Amniotic epithelial cell (primary cell): ENCODE measurements at regions not wholly inside any gene's neighbourhood (a gene's known extent, or its start where the extent isn't known, plus 50 kb on each side); places are given as distances from the start of the nearest gene placed in this dataset.

ENCODE experiments used
- DNase-seq: peaks from one replicate; pipeline ENCODE4 v3.0.0-alpha.2; 2010; ENCODE audit warnings: low read depth

DNA sequence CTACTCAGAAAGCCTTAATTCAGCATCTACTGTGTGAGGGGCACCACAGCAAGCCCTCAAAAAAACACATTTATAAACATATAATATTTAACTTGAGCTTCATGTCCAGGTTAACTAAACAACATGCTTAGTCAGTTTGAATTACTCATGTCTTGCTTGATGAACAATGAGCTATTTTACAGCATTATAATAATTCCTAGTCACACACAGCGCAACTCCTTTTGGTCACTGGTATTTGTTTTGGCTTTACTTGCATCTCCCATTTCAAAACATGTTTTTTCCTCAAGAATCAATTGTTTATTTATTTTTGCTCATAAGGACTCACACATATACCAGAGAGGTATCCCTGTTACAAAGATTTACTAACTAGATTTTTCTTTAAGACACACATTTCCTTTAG lies 616.7 kb upstream of the DAB2 start:
- no peak for DNase-seq

DNA sequence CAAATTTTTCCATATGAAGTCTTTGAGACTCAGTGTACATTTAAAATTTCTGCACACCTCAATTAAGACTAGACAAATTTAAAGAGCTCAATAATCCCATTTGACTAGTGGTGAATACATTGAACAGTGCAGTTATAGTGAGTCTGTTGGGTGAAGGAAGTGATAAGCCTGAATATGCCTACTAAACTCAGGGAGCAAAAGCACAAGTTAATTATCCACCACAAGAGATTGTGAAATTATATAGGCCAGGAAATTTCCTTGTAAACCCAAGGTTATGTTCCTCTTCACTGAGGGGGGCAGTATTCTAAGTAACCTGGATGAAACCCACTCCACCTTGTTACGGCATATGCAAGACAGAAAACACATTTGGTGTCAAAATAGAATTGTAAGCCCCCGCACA lies 612.9 kb upstream of the DAB2 start:
- no peak for DNase-seq

DNA sequence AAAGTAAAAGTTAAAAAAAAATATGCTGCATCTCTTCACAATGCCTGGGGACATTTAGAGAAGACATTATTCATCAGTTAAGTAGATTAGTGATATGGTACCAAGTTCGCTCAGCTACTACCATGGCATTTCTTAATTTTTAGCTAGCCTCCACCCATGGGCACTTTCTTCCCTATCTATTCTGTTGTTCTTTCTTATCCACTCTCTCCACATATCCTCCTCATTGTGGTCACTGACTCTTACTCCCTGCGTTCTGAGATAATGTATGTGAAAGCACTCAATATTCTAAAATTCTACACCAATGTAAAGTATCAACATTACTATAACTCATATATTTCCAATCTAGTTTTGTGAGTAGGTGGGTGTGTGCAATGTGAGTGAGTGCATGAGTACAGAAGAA lies 609.7 kb upstream of the DAB2 start:
- no peak for DNase-seq

DNA sequence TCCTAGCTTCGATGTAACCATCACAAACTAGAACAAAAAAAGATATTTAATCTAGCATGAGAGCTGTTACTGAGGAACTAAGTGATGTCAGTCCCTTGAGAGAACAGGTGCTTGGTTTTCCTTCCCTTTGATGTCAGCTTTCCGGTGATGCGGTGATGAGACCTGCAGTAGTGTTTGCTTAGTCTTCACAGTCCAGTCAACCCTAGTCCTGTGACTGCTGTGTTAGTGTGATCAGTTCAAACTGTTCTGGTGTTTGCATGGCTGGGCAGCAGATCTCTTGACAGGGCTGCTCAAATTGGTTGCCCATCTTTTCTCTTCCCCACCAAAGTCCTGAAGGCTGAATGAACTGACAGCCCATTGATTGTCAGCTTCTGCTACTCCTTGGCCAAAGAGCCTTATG lies 608.6 kb upstream of the DAB2 start:
- DNase-seq, result no peak

DNA sequence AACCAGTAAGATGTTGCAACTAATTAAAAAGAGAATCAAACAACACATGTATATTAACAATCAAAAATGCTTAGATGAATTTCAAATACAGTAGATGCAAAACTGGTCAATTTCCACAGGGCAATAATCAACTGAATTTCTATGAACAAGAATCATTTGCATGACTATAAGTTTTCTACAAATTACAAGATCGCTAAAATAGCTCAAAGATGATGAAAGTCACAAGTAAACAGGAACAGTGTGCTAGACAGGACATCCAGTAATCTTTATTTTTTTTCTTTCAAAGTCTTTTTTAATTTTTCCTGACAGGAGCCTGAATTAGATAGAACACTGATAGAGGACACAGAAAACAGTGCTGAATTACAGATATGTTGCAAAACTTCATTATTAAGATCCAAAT lies 608.2 kb upstream of the DAB2 start:
- no peak for DNase-seq

DNA sequence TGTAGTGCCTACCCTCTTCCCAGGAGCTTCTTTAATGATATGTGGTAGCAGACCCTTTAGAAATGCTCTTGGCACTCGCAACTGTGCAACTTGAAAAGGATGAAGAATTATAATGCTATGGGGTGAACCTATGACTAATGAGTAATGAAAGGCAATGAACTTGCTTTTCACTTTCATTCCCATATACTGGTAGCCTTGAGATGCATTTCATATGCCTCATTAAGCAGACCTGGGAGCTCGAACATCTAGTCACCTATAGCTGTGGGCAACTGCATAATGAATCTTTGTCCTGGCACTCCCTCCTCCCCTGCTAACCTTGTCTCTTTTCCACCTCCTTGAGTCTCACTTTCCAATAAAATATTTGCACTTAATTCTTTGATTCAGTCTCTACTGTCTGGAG lies 605.9 kb upstream of the DAB2 start:
- DNase-seq, result peak; percentile 12

DNA sequence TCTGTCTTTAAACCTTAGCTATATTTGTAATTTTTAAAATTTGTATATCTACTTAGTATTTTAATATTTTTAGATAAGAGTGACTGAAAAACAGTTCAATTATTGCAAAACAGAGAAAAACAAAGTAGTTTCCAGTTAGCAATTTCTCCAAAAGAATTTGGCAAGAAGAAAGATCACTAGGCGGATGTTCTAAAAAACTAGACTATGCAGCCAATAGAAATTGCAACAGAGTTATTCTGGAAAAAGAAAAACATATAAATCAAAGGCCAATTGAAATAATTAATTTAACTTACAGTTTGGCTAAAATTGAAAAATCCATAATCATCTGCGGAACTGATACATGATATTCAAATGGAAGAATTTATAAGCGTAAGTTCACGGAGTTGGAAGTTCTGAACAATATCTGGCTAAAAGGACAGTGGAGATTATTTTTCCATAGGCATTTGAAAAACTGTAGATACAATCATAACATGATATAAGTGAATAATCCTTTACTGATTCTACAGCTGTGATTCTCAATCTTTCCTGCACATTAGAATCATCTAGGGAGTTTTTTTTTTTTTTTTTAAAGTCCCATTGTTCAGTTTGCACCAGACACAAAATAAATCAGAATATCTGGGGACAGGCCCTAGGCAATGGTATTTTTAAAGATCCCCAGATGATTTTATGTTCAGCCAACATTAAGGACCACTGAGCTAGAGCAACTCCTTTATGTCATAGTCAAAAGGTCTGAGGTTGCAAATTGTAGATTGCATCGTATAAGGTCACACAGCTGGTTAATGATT lies 605.1 kb upstream of the DAB2 start:
- no peak for DNase-seq

DNA sequence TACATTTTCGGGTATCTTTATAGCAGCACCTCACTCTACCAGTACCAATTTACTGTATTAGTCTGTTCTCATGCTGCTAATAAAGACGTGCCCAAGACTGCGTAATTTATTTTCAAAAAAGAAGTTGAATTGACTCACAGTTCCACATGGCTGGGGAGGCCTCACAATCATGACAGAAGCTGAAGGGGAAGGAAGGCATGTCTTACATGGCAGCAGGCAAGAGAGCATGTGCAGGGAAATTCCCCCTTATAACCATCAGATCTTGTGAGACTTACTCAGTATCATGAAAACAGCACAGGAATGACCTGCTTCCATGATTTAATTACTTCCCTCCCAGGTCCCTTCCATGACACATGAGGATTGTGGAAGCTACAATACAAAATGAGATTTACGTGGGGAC lies 602.6 kb upstream of the DAB2 start:
- no peak for DNase-seq

DNA sequence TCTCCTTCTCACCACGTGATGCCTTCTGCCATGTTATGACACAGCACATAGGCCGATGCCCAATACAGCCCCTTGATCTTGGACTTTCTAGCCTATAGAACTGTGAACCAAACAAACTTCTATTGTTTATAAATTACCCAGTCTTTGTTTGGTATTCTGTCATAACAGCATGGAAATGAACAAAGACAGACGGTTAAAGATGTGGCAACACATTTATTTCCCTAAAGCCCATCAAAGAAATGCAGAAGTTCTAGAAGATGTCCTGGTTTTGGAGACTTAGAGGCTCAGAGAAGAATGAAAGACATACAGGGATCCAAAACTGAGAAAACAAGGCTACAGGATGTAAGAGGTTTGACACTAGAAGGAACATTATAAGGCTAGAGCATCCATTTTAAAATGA lies 600.8 kb upstream of the DAB2 start:
- no peak for DNase-seq

DNA sequence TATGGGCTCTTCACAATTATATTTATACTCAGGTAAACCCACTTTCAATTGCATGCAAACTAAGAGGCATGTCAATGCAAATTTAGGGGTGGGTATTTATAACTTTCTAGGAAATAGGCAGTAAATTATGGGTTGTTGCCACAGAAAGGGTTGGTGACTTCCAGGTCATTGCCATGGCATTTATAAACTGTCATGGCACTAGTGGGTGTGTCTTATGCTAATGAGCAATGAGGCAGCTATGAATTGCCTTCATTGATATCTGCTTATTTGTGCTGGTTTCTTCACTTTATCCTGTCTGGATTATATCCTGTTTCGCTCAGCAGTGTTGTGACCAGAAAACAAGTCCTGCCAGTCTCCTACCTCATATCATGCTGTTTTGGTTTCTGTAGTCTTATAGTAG lies 597.3 kb upstream of the DAB2 start:
- DNase-seq, result no peak

DNA sequence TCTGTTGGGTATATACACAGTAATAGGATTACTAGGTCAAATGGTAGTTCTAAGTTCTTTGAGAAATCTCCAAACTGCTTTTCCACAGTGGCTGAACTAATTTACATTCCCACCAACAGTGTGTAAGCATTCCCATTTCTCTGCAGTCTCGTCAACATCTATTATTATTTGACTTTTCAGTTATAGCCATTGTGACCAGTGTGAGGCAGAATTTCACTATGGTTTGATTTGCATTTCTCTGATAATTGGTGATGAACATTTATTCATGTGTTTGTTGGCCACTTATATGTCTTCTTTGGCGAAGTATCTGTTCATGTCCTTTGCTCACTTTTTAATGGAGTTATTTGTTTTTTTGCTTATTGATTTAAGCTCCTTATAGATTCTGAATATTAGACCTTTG lies 596.2 kb upstream of the DAB2 start:
- no peak for DNase-seq

DNA sequence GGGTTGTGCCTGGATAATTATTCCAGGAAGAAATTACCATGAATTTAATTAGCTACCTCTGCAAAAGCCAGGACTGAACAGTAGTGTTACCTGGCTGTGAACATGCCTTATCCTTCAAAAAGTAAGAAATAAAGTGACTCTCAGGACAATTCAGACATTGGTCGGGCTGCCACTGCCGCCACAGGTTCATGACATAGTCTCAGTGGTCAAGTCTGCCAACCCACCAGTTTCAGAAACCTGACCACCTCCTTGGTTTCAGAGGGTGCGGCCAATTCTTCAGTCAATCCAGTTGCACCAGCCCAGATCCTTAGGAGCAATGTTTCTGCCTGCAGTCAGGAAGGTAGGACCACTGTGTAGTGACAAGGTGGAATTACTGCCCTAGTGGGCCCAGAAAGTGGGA lies 593.1 kb upstream of the DAB2 start:
- no peak for DNase-seq

DNA sequence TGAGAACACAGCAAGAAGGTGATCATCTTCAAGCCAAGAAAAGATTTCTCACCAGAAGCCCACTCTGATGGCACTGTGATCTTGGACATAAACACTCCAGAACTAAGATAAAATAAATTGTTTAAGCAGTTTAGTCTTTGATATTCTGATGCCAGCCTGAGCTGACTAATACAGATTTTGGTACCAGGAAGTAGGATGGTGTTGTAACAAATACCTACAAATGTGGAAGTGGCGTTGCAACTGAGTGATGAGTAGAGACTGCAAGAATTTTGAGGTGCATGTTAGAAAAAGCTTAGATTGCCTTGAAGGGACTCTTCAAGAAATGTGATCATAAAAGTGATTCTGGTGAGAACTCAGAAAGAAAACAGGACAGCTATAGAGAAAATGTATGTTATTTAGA lies 592.4 kb upstream of the DAB2 start:
- DNase-seq, result no peak

DNA sequence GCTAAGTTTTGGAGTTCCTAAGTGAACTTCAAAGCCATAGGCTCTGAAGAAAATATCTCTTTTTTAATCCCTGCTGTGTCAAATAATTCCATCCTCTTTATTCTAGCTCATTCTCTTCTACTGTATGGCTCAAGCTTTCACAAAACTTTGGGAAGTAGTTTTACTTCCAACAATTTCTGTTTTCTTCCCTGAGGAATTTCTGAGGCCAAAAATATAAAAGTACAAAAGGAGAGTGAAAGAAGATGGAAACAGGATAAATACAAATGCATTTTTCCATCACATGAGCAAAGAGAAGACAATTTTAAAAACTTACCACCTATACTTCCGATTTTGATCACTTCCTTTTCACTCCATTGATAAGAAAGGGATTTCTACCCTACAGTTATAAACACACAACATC lies 585.7 kb upstream of the DAB2 start:
- DNase-seq, result no peak

DNA sequence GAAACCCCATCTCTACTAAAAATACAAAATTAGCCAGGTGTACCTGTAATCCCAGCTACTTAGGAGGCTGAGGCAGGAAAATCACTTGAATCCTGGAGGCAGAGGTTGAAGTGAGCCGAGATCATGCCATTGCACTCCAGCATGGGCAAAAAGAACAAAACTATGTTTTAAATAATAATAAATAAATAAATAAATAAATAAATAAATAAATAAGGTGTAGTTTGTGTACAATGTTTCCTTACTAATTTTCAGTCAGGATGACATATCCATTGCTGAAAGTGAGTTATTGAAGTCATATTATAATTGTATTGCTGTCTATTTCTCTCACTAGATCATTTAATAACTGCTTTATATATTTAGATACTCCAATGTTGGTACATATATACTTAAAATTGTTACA lies 581.5 kb upstream of the DAB2 start:
- no peak for DNase-seq

DNA sequence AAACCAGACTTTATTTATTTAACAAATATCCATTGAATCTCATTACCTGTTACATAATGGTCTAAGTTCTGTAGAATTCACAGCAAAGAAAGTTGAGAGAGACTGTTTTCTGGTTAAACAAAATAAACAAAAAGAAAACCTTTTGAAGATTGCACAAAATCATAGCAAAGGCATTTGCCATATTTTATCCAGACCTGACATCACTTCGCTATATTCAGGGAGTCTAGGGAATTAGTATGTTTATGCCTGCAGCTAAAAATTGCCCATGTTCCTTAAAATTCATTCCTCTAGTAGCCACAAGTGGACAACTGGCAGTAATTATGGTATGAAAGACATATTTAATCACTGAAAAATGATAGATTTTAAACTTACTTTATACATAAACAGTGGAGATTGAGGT lies 577.0 kb upstream of the DAB2 start:
- no peak for DNase-seq

DNA sequence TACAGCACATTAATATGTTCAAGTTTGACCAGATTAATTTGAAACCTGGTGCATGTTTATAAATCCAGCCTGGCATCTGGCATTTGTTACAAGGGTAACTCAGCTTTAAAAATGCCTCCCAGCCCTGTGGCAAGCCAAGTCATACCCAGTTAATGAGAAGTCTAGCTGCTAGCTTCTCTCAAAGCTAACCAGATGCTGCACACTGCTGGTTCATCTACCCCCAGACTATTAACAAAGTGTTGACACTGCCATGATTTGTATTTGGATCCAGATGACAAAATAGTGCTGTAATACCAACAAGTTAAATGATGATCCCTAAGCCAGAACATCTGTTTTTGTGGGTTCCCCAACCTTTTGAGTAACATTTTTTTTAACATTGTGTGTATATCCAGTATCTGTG lies 573.7 kb upstream of the DAB2 start:
- DNase-seq, result peak; percentile 52

DNA sequence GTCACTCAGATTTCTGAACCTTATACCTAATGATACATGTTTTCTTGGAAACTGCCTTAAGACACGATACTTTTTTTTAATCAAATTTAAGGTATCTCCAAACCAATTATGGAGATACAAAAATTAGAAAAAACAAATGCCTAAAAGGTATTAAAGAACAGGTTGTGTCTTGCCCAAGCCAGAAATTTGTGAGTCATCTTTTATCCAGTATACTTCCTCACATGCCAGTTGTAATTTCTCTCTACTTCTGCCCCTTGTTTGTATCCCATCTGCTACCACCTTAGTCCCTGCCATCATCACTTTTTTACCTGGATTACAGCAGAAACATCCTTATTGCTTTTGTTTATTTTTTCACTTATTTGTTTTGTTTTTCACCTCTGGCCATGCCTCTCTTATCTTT lies 571.2 kb upstream of the DAB2 start:
- no peak for DNase-seq

DNA sequence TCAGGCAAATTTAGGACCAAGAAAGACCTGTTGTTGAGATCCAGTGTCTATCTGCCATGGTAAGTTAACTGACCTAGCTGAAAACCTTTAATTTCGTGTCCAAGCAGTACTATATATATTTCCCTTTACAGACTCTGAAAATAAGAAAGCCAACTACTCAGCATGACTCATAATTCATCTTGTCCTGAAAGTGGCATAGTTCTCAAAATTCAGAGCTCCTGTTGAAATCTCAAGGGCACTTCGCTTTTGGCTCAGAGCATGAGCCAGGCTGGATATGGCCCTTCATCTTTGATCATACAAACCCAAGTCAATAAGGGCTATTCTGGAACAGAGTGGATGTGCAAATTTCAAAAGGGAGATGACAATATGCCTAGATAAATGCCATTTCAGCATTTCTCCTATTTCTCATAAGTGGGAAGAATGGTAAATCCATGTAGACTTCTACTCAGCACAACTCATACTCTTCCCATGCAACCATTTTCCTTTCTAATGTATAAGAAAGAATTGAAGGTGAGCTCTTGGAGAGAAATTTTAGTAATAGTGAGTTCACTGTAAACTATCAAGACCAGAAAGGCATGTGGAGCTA lies 567.9 kb upstream of the DAB2 start:
- DNase-seq, result no peak

DNA sequence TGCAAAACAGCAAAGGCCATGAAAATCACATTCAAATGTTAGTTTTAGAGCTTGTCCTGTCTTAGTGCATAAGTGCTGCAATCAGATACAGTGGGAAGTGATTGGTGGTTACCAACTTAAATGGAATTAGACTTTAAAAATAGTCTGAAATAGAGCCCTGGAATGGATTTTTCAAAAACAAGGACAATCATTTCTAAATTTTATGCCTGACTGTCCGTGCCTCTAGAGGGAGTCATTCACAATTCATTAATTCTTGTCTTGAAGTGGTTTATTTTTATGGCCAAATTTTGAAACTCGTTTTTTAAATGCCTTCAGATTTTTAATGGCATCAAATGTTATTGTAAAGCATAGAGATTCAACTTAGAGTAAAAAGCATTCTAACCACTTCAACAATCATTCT lies 561.8 kb upstream of the DAB2 start:
- DNase-seq, result no peak

DNA sequence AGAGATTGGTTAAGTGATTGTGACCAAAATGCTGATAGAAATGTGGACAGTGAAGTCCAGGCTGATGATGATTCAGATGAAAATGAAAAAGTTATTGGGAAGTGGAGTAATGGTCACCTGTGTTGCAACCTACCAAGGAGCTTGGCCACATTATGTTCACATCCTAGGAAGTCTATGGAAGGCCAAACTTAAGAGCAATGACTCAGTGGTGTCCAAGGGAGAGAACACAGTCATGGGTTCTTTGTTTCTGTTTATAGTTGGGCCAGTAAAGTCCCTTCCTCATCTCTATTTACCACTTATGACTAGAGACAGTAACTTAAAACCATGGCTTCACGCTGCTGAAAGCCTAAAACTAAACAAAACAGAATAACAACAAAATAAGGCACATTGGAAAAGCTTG lies 555.3 kb upstream of the DAB2 start:
- DNase-seq, result peak; percentile 41

DNA sequence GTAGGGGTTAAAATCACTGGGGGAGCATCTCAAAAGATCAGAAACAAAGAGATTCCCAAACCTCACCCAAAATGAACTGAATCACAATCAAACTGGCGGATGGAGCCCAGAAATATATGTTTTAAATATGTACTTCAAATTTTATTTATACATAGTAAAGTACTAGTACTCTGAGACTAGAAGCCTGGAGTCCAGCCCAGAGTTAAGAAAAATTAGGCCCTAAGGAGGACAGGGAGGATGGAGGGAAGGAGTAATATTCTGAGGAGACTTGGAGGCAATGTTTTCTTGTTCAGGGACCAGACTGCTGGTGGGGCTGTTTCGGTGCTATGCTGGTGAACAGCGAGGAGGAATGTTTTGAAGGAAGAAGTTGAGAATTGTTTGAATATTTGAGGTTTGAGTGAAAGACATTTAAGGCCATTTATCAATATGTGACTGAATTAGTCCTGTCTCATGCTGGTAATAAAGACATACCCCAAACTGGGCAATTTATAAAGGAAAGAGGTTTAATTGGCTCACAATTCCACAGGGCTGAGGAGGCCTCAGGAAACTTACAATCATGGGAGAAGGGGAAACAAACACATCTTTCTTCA lies 552.4 kb upstream of the DAB2 start:
- peak; percentile 58 for DNase-seq

DNA sequence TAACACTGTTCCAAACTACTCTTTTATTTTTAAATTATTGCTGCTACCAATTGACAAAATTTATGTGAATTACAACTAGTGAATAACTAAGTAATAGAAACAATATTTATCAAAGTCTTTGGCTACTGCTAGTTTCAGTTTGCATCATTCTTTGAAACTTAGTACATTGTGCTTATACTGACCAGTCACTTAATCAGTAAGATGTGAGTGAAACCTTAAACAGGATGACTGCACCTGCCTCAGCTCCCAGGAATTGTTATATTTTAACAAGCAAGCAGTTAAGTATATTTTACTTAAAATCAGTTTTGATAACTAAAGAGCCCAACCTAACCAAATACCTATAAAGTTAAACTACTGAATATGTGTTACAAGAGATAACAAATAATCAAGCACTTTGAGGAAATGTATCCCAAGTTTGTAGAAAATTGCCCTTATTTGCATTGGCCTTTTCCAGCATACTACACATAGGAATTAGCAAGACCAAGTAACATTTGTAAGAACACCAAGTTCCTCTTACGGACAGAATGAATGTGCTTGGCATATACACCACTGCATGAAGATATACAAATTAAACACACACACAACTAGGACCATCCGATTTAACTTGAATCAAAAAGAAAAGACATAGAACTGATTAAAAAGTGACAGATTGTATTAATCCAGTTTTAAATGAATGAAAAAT lies 545.5 kb upstream of the DAB2 start:
- DNase-seq, result no peak
